Breast epithelium (tissue), 4 donors: ENCODE measurements at regions not wholly inside any gene's neighbourhood (a gene's known extent, or its start where the extent isn't known, plus 50 kb on each side); places are given as distances from the start of the nearest gene placed in this dataset.

ENCODE experiments used
- DNase-seq, 2 donors: peaks; one replicate each; pipeline ENCODE4 v3.0.0-alpha.2; 2019; ENCODE audit warnings: low spot score in 2 of 2
- H3K27ac ChIP-seq, 2 donors: fragments of 200-600 bp; sonication (generic) in 1 of 2; one replicate each; pipeline ENCODE4 v1.5.1; 2016 to 2019; ENCODE audit warnings: mild to moderate bottlenecking in 1 of 2
- H3K27me3 ChIP-seq, 2 donors: fragments of 200-600 bp; sonication (generic) in 1 of 2; one replicate each; pipeline versions ENCODE4 v1.5.1 to v1.6.0; 2017 to 2019; ENCODE audit warnings: control low read depth in 1 of 2, mild to moderate bottlenecking in 1 of 2
- H3K36me3 ChIP-seq: fragments of 200-600 bp; one replicate; pipeline ENCODE4 v1.5.1; 2019
- H3K4me1 ChIP-seq, 2 donors: fragments of 200-600 bp; sonication (generic); one replicate each; pipeline ENCODE4 v1.5.1; 2016 to 2019; ENCODE audit warnings: control low read depth in 1 of 2
- H3K4me3 ChIP-seq, 3 donors: fragments of 200-600 bp; sonication (generic); 1 replicate in 2 of 3; 2 replicates in 1 of 3; pipeline ENCODE4 v1.5.1; 2016 to 2019; ENCODE audit warnings: mild to moderate bottlenecking in 3 of 3, moderate library complexity in 2 of 3
- H3K9me3 ChIP-seq, 2 donors: fragments of 200-600 bp; sonication (generic) in 1 of 2; one replicate each; pipeline ENCODE4 v1.5.1; 2016 to 2019; ENCODE audit warnings: control low read depth in 1 of 2
- CTCF ChIP-seq, 3 donors: fragments of 450-650 bp; IDR thresholded peaks; one replicate each; pipeline ENCODE4 v1.5.1; 2016 to 2017; ENCODE audit warnings: antibody characterized with exemption in 3 of 3, mild to moderate bottlenecking in 3 of 3, moderate library complexity in 3 of 3
- POLR2A ChIP-seq: fragments of 450-650 bp; IDR thresholded peaks from one replicate; pipeline ENCODE4 v1.6.1; 2016; ENCODE audit warnings: antibody characterized with exemption, mild to moderate bottlenecking, moderate library complexity
- POLR2AphosphoS5 ChIP-seq, 3 donors: sonication (generic); formaldehyde crosslinking; IDR thresholded peaks; one replicate each; pipeline ENCODE4 v1.6.1; 2017; ENCODE audit warnings: antibody characterized with exemption in 3 of 3
- intact Hi-C: fragments of 100-400 bp; cut with DNase I; formaldehyde crosslinking; loops from one replicate; pipeline ENCODE4 v1.15.1; 2023; ENCODE audit warnings: low total_unique reads

DNA sequence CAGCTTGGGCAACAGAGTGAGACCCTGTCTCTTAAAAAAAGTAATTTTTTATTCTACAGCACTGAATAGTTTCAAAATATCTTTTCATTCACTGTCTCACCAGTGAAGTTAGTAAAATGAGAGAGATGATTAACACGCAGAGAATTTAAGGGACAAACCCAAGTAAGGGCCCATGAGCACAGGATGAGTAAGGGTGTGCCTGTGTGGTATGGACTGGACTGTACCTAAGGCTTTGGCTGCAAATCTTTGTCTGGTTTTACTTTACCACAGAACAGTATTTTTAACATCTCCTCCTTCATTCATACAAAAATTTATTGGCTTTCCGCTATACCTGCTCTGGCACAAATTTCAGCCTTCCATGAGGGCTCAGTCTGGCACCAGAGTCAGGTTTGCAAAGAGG, 433.3 kb downstream of the UTRN start:
- intact Hi-C loops, result no loop called here
- no peaks in the 10 kb centered on the region for H3K9me3 ChIP-seq
- H3K27me3 ChIP-seq, result no peaks in the 10 kb centered on the region
- no peaks in the 10 kb centered on the region for H3K36me3 ChIP-seq
- no peak for DNase-seq
- H3K27ac ChIP-seq, result no peak overlapping the region
- H3K4me3 ChIP-seq, result no peak overlapping the region
- no peaks in the 10 kb centered on the region for H3K4me1 ChIP-seq
- TF ChIP-seq POLR2AphosphoS5 (IDR thresholded peaks at IDR 0.05) (no peak), POLR2A (no peak), CTCF (IDR thresholded peaks at IDR 0.05) (no peak)

DNA sequence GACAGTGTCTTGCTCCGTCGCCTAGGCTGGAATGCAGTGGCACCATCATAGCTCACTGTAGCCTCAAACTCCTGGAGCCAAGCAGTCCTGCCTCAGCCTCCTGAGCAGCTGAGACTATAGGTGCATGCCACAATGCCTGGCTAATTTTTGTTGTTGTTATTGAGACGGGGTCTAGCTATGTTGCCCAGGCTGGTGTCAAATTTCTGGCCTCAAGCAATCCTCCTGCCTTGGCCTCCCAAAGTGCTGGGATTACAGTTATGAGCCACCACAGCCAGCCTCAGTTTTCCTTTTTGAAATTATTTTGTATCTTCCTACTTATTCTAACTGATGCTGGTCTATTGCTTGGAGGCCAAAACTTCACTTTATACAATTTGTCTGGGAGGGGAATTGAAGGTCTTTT, 436.1 kb downstream of the UTRN start:
- DNase-seq, result no peak

GRCh38 chr6:144722154-144722737, 437.1 kb downstream of the UTRN start:
- Histone ChIP-seq H3K36me3 (no peaks in the 10 kb centered on the region), H3K27ac (no peak overlapping the region), H3K27me3 (no peaks in the 10 kb centered on the region), H3K9me3 (no peaks in the 10 kb centered on the region), H3K4me3 (no peak overlapping the region), H3K4me1 (no peaks in the 10 kb centered on the region)
- no peak for TF ChIP-seq POLR2AphosphoS5 (IDR thresholded peaks at IDR 0.05)
- TF ChIP-seq CTCF (IDR thresholded peaks at IDR 0.05), result no peak
- TF ChIP-seq POLR2A, result no peak
- intact Hi-C loops, result no loop called here
- DNase-seq, result no peak

More for the DNA sequence above, 436.1 kb downstream of the UTRN start:
- H3K4me1 ChIP-seq, result no peaks in the 10 kb centered on the region
- intact Hi-C loops, result no loop called here
- no peaks in the 10 kb centered on the region for H3K36me3 ChIP-seq
- TF ChIP-seq CTCF (IDR thresholded peaks at IDR 0.05) (no peak), POLR2AphosphoS5 (IDR thresholded peaks at IDR 0.05) (no peak), POLR2A (no peak)
- no peaks in the 10 kb centered on the region for H3K9me3 ChIP-seq
- H3K4me3 ChIP-seq, result no peak overlapping the region
- no peaks in the 10 kb centered on the region for H3K27me3 ChIP-seq
- H3K27ac ChIP-seq, result no peak overlapping the region

GRCh38 chr6:144722925-144723324, 437.8 kb downstream of the UTRN start:
- Histone ChIP-seq H3K9me3 (no peaks in the 10 kb centered on the region), H3K27ac (no peak overlapping the region), H3K4me1 (no peaks in the 10 kb centered on the region), H3K36me3 (no peaks in the 10 kb centered on the region), H3K4me3 (no peak overlapping the region), H3K27me3 (no peaks in the 10 kb centered on the region)
- intact Hi-C loops, result no loop called here
- no peak for TF ChIP-seq CTCF (IDR thresholded peaks at IDR 0.05)
- no peak for DNase-seq

- no peak overlapping the region for H3K4me3 ChIP-seq
- no peaks in the 10 kb centered on the region for H3K36me3 ChIP-seq
- intact Hi-C loops, result no loop called here
- no peak for TF ChIP-seq CTCF (IDR thresholded peaks at IDR 0.05)
- no peak for TF ChIP-seq POLR2A
- TF ChIP-seq POLR2AphosphoS5 (IDR thresholded peaks at IDR 0.05), result no peak
- H3K4me1 ChIP-seq, result no peaks in the 10 kb centered on the region
- H3K27me3 ChIP-seq, result no peaks in the 10 kb centered on the region
- no peak overlapping the region for H3K27ac ChIP-seq
- H3K9me3 ChIP-seq, result no peaks in the 10 kb centered on the region
- no peak for DNase-seq
Observed at GRCh38 chr6:144723431-144723830, 438.3 kb downstream of the UTRN start.
